A673 (cell line): ENCODE measurements at regions not wholly inside any gene's neighbourhood (a gene's known extent, or its start where the extent isn't known, plus 50 kb on each side); places are given as distances from the start of the nearest gene placed in this dataset.

ENCODE experiments used
- BruUV-seq: library from RNA; stranded (reverse); fragments of 400-500 nt; replicated peaks from 2 replicates; lab custom pipeline; 2021; lab: Mats Ljungman, UMichigan
- CTCF ChIA-PET: fragments of 300-600 bp; sonication (Branson Sonifier 250); formaldehyde crosslinking; loops from one replicate; lab custom pipeline; 2022; ENCODE audit warnings: antibody characterized with exemption; lab: Charles Lee
- POLR2A ChIA-PET: fragments of 300-600 bp; sonication (Branson Sonifier 250); formaldehyde crosslinking; loops from one replicate; lab custom pipeline; 2022; ENCODE audit warnings: antibody characterized with exemption; ENCODE audit not compliant: low non-redundant PET; lab: Charles Lee
- DNase-seq: peaks from one replicate; pipeline ENCODE4 v3.0.0-alpha.2; 2015; ENCODE audit warnings: low spot score
- H3K27ac ChIP-seq: fragments of 200-600 bp; sonication (generic); 2 replicates; pipeline ENCODE4 v1.5.1; 2016; ENCODE audit warnings: mixed run types, low read depth, mild to moderate bottlenecking, mixed read lengths, antibody characterized with exemption, low read length; ENCODE audit not compliant: poor library complexity, severe bottlenecking
- H3K27me3 ChIP-seq: fragments of 200-600 bp; sonication (generic); replicated peaks from 2 replicates; pipeline ENCODE4 v1.6.1; 2017; ENCODE audit warnings: mixed run types, low read depth, mild to moderate bottlenecking, mixed read lengths, antibody characterized with exemption, low read length; ENCODE audit not compliant: insufficient read depth, poor library complexity
- H3K36me3 ChIP-seq: fragments of 200-600 bp; sonication (generic); 2 replicates; pipeline ENCODE4 v1.6.1; 2016; ENCODE audit warnings: mixed run types, mild to moderate bottlenecking, mixed read lengths, antibody characterized with exemption, low read length; ENCODE audit not compliant: insufficient read depth, poor library complexity, severe bottlenecking
- H3K4me1 ChIP-seq: fragments of 200-600 bp; sonication (generic); 2 replicates; pipeline ENCODE4 v1.6.1; 2017; ENCODE audit warnings: mixed run types, mild to moderate bottlenecking, mixed read lengths, antibody characterized with exemption, low read length; ENCODE audit not compliant: insufficient read depth, poor library complexity, severe bottlenecking
- H3K4me3 ChIP-seq: fragments of 200-600 bp; sonication (generic); 2 replicates; pipeline ENCODE4 v1.5.1; 2016; ENCODE audit warnings: low read depth, mixed run types, mild to moderate bottlenecking, mixed read lengths, low read length; ENCODE audit not compliant: poor library complexity, severe bottlenecking
- H3K9me3 ChIP-seq: fragments of 200-600 bp; sonication (generic); 2 replicates; pipeline ENCODE4 v1.6.1; 2016; ENCODE audit warnings: mixed run types, low read depth, mild to moderate bottlenecking, mixed read lengths, antibody characterized with exemption, low read length; ENCODE audit not compliant: poor library complexity, severe bottlenecking
- EZH2 ChIP-seq: fragments of 200-600 bp; sonication (generic); IDR thresholded peaks from 2 replicates; pipeline ENCODE4 v1.6.1; 2017; ENCODE audit warnings: borderline replicate concordance, low read depth, mild to moderate bottlenecking, mixed read lengths, antibody characterized with exemption, low read length; ENCODE audit not compliant: poor library complexity, severe bottlenecking
- intact Hi-C: fragments of 100-400 bp; cut with micrococcal nuclease; formaldehyde crosslinking; loops from one replicate; pipeline ENCODE4 v1.10.0; 2022; ENCODE audit not compliant: unreplicated experiment
- TF ChIP-seq, protein P1 (sequence below): fragments of 300-800, 200-600 bp; sonication (generic); conservative IDR thresholded peaks from 2 replicates; pipeline ENCODE4 v1.5.1; 2017; ENCODE audit warnings: low read depth, mild to moderate bottlenecking, antibody characterized with exemption, low read length, moderate library complexity, mixed read lengths

DNA sequence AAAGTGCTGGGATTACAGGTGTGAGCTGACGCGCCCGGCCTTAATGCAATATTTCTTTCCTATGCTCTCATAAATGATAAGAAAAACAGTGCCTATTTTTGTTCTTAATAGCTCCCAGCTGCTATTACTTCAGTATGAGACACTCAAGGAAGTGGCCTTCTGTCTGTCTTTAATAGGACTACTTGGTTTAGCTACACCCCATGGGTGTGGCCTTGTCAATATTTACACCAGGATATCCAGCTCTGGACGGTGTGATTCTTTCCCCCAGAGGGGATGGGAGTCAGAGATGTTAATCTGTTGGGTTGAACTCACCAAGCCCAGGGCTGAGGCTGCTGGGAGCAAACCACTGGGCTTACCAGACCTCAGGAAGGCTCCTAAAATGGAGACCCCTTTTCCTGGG lies 134.2 kb downstream of the CEP57L1 start:
- DNase-seq: no peak
- Histone ChIP-seq H3K4me1 (no peaks in the 10 kb centered on the region), H3K27me3 (no peaks in the 10 kb centered on the region), H3K4me3 (no peak overlapping the region), H3K36me3 (no peaks in the 10 kb centered on the region), H3K9me3 (no peaks in the 10 kb centered on the region), H3K27ac (no peak overlapping the region)
- intact Hi-C loops: no loop called here
- ChIA-PET POLR2A (no interaction called here), CTCF (no interaction called here)
- TF ChIP-seq EZH2: no peak
- TF ChIP-seq, protein P1, sequence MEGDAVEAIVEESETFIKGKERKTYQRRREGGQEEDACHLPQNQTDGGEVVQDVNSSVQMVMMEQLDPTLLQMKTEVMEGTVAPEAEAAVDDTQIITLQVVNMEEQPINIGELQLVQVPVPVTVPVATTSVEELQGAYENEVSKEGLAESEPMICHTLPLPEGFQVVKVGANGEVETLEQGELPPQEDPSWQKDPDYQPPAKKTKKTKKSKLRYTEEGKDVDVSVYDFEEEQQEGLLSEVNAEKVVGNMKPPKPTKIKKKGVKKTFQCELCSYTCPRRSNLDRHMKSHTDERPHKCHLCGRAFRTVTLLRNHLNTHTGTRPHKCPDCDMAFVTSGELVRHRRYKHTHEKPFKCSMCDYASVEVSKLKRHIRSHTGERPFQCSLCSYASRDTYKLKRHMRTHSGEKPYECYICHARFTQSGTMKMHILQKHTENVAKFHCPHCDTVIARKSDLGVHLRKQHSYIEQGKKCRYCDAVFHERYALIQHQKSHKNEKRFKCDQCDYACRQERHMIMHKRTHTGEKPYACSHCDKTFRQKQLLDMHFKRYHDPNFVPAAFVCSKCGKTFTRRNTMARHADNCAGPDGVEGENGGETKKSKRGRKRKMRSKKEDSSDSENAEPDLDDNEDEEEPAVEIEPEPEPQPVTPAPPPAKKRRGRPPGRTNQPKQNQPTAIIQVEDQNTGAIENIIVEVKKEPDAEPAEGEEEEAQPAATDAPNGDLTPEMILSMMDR: no peak
- no TSS peak for BruUV-seq

DNA sequence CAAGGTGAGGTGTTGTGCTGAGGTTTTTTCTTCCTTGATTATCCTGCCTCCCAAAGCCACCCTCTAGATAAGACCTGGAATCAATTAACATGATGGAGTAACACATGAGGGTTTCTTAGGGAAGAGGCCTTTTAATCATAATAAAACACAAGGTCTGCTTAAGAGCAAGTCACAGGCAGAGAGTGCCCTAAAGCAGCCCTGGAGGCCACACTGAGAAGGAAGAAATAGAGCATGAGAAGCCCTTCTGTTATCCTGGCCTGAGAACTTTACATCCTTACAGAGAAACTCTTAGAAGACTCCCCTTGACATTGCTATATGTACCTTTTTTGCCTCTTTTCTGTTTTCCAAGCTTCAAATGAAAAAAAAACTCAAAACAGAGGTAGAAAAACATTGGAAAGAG lies 132.3 kb downstream of the CEP57L1 start:
- intact Hi-C loops: no loop called here
- no peak for DNase-seq
- POLR2A ChIA-PET: no interaction called here
- no TSS peak for BruUV-seq
- Histone ChIP-seq H3K4me3 (no peak overlapping the region), H3K36me3 (no peaks in the 10 kb centered on the region), H3K27ac (no peak overlapping the region), H3K27me3 (no peaks in the 10 kb centered on the region), H3K4me1 (no peaks in the 10 kb centered on the region), H3K9me3 (no peaks in the 10 kb centered on the region)
- TF ChIP-seq, protein P1: no peak
- TF ChIP-seq EZH2: no peak
- CTCF ChIA-PET: no interaction called here

DNA sequence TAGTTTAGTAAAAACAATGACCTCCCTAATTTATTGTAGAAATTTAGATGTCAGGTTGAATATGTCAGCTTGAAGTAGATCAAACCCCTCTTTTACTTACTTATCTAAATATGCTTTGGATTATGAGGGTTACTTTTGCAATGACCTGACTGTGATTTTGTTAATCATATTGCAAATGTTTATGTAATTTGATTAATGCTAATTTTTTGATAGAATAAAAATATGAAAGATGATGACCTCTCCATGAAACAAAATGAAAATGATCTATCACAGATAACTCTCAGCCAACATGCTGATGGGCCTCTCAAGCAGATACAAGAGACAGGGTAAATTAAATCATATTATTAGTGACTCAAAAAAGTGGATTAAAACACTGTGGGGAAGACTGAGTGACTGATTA lies 131.0 kb downstream of the CEP57L1 start:
- no peak overlapping the region for H3K27ac ChIP-seq
- H3K9me3 ChIP-seq: no peaks in the 10 kb centered on the region
- CTCF ChIA-PET: no interaction called here
- no peak for TF ChIP-seq EZH2
- intact Hi-C loops: no loop called here
- POLR2A ChIA-PET: no interaction called here
- no peaks in the 10 kb centered on the region for H3K4me1 ChIP-seq
- H3K36me3 ChIP-seq: no peaks in the 10 kb centered on the region
- no peaks in the 10 kb centered on the region for H3K27me3 ChIP-seq
- no TSS peak for BruUV-seq
- no peak for DNase-seq
- no peak overlapping the region for H3K4me3 ChIP-seq

DNA sequence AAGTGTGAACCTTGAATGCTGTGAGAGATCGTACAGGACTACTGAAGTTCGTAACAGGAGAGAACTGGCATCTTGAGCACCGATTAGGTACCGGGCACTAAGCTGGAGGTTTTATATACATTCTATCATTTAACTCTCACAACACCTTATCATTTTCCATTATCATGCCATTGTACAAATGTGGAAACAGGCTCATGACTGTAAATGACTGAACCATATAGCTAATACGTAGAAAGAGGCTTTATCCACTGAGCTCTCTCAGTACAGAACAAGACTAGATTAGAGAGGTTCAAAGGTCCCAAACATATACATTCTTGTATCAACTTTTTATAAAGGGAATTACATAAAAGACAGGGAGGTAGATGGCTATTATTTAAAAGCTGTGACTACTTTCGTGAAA lies 130.6 kb downstream of the CEP57L1 start:
- POLR2A ChIA-PET: no interaction called here
- H3K36me3 ChIP-seq: no peaks in the 10 kb centered on the region
- no peak for DNase-seq
- H3K9me3 ChIP-seq: no peaks in the 10 kb centered on the region
- intact Hi-C loops: no loop called here
- no peak overlapping the region for H3K4me3 ChIP-seq
- CTCF ChIA-PET: no interaction called here
- no peaks in the 10 kb centered on the region for H3K4me1 ChIP-seq
- no TSS peak for BruUV-seq
- H3K27me3 ChIP-seq: no peaks in the 10 kb centered on the region
- H3K27ac ChIP-seq: no peak overlapping the region
- TF ChIP-seq, protein P1: no peak
- TF ChIP-seq EZH2: no peak
